CD14-positive monocyte (primary cell): ENCODE measurements at regions not wholly inside any gene's neighbourhood (a gene's known extent, or its start where the extent isn't known, plus 50 kb on each side); places are given as distances from the start of the nearest gene placed in this dataset.

Experiments used
- DNase-seq, 3 donors: peaks; one replicate each; pipeline ENCODE4 v3.0.0-alpha.2; 2011 to 2022
- H2AFZ ChIP-seq: 2 replicates; pipeline ENCODE4 v1.6.0; 2012; ENCODE audit warnings: mild to moderate bottlenecking, low read depth, low read length, inconsistent platforms; ENCODE audit not compliant: insufficient read depth, poor library complexity, severe bottlenecking
- H3K27ac ChIP-seq, 2 donors: 1 replicate in 1 of 2; 2 replicates in 1 of 2; pipeline ENCODE4 v1.5.1; 2012 to 2013; ENCODE audit warnings: low read length in 2 of 2, control low read depth in 1 of 2, inconsistent platforms in 1 of 2, low read depth in 1 of 2, mild to moderate bottlenecking in 1 of 2
- H3K27me3 ChIP-seq, 2 donors: one replicate each; pipeline versions ENCODE4 v1.6.0 to v1.6.1; 2011 to 2013; ENCODE audit warnings: low read length in 2 of 2; ENCODE audit not compliant: control insufficient read depth in 2 of 2, insufficient read depth in 2 of 2
- H3K36me3 ChIP-seq, 2 donors: replicated peaks in 1 of 2; 1 replicate in 1 of 2; 2 replicates in 1 of 2; pipeline versions ENCODE4 v1.5.1 to v1.6.1; 2012 to 2013; ENCODE audit warnings: low read length in 2 of 2, control low read depth in 1 of 2, inconsistent platforms in 1 of 2, mild to moderate bottlenecking in 1 of 2; ENCODE audit not compliant: insufficient read depth in 2 of 2, control insufficient read depth in 1 of 2
- H3K4me1 ChIP-seq, 2 donors: 1 replicate in 1 of 2; 2 replicates in 1 of 2; pipeline versions ENCODE4 v1.5.1 to v1.6.1; 2012 to 2013; ENCODE audit warnings: low read length in 2 of 2, control low read depth in 1 of 2, inconsistent platforms in 1 of 2, mild to moderate bottlenecking in 1 of 2, moderate library complexity in 1 of 2; ENCODE audit not compliant: insufficient read depth in 2 of 2, control insufficient read depth in 1 of 2
- H3K4me2 ChIP-seq: replicated peaks from 2 replicates; pipeline ENCODE3; 2012; ENCODE audit warnings: low read length, moderate library complexity, mild to moderate bottlenecking; ENCODE audit not compliant: poor library complexity, severe bottlenecking; ENCODE audit errors: extremely low read depth
- H3K4me3 ChIP-seq, 3 experiments: fragments of 200-600 bp in 1 of 3; sonication (generic) in 1 of 3; replicated peaks in 1 of 3; 1 replicate in 2 of 3; 2 replicates in 1 of 3; pipeline ENCODE4 v1.5.1; 2011 to 2013; ENCODE audit warnings: low read length in 3 of 3, mild to moderate bottlenecking in 3 of 3, control low read depth in 2 of 3, low read depth in 2 of 3, inconsistent platforms in 1 of 3, moderate library complexity in 1 of 3
- H3K79me2 ChIP-seq: 2 replicates; pipeline ENCODE4 v1.6.0; 2012; ENCODE audit warnings: mild to moderate bottlenecking, control low read depth, inconsistent platforms, low read length, moderate library complexity; ENCODE audit not compliant: insufficient read depth
- H3K9ac ChIP-seq: 2 replicates; pipeline ENCODE4 v1.6.0; 2017; ENCODE audit warnings: low read length, mild to moderate bottlenecking; ENCODE audit not compliant: insufficient read depth, poor library complexity, severe bottlenecking
- H3K9me3 ChIP-seq, 2 donors: replicated peaks in 1 of 2; 1 replicate in 1 of 2; 2 replicates in 1 of 2; pipeline versions ENCODE4 v1.5.1 to v1.6.1; 2012 to 2013; ENCODE audit warnings: low read length in 2 of 2, control low read depth in 1 of 2; ENCODE audit not compliant: control insufficient read depth in 1 of 2, insufficient read depth in 1 of 2
- H4K20me1 ChIP-seq: 2 replicates; pipeline ENCODE4 v1.6.0; 2012; ENCODE audit warnings: mild to moderate bottlenecking, low read length, control low read depth, moderate library complexity; ENCODE audit not compliant: insufficient read depth
- H3K27ac Mint-ChIP-seq, 7 donors: one replicate each; pipeline ENCODE4 v1.8.0; 2020; ENCODE audit warnings: mild to moderate bottlenecking in 7 of 7, mixed read lengths in 7 of 7, moderate library complexity in 6 of 7, inconsistent platforms in 2 of 7
- H3K27me3 Mint-ChIP-seq, 3 donors: one replicate each; pipeline ENCODE4 v1.8.0; 2021 to 2022; ENCODE audit warnings: low read depth in 3 of 3, mild to moderate bottlenecking in 3 of 3, mixed read lengths in 3 of 3, moderate library complexity in 3 of 3, inconsistent platforms in 1 of 3
- H3K36me3 Mint-ChIP-seq, 2 donors: one replicate each; pipeline ENCODE4 v1.8.0; 2020; ENCODE audit warnings: mixed read lengths in 2 of 2, inconsistent platforms in 1 of 2, mild to moderate bottlenecking in 1 of 2
- H3K4me1 Mint-ChIP-seq: one replicate; pipeline ENCODE4 v1.8.0; 2020; ENCODE audit warnings: mild to moderate bottlenecking, mixed read lengths
- H3K4me3 Mint-ChIP-seq, 2 donors: one replicate each; pipeline ENCODE4 v1.8.0; 2020; ENCODE audit warnings: mild to moderate bottlenecking in 2 of 2, mixed read lengths in 2 of 2, moderate library complexity in 1 of 2
- H3K9me3 Mint-ChIP-seq, 7 donors: one replicate each; pipeline ENCODE4 v1.8.0; 2020 to 2022; ENCODE audit warnings: mixed read lengths in 7 of 7, mild to moderate bottlenecking in 6 of 7, moderate library complexity in 6 of 7, inconsistent platforms in 2 of 7
- CTCF ChIP-seq: fragments of 200-600 bp; IDR thresholded peaks from one replicate; pipeline ENCODE4 v1.8.0; 2022; ENCODE audit warnings: antibody characterized with exemption, mild to moderate bottlenecking
- WGBS: methylation state at CpG from one replicate; pipeline ENCODE4 v1.1.5; 2013; ENCODE audit warnings: missing lambda C conversion rate; ENCODE audit not compliant: insufficient coverage; 5-methylcytosine and 5-hydroxymethylcytosine counted together
- intact Hi-C, 2 donors: fragments of 100-400 bp; cut with micrococcal nuclease; formaldehyde crosslinking; loops; one replicate each; pipeline versions ENCODE4 v1.15.0 to v1.15.1; 2023

- H3K27ac ChIP-seq: no peak overlapping the region
- peaks cover 16 to 49% (median 21%) of the 10 kb centered on the region in 7 donors for H3K9me3 Mint-ChIP-seq
- no peaks in the 10 kb centered on the region for H3K36me3 Mint-ChIP-seq
- H3K4me1 ChIP-seq: no peaks in the 10 kb centered on the region
- intact Hi-C loops: no loop called here
- TF ChIP-seq CTCF: no peak
- H3K4me2 ChIP-seq: no peak overlapping the region
- H3K4me3 Mint-ChIP-seq: no peak overlapping the region
- peaks cover 0 to 2% (median 2%) of the 10 kb centered on the region in 3 donors for H3K27me3 Mint-ChIP-seq
- no peaks in the 10 kb centered on the region for H3K27me3 ChIP-seq
- no peak overlapping the region for H3K9ac ChIP-seq
- no peak overlapping the region for H3K4me3 ChIP-seq
- no peaks in the 10 kb centered on the region for H3K4me1 Mint-ChIP-seq
- no peaks in the 10 kb centered on the region for H3K36me3 ChIP-seq
- DNase-seq: no peak
- no peak overlapping the region for H3K27ac Mint-ChIP-seq
- H4K20me1 ChIP-seq: no peaks in the 10 kb centered on the region
- H2AFZ ChIP-seq: no peak overlapping the region
- peaks cover 5 to 27% of the 10 kb centered on the region in 2 donors for H3K9me3 ChIP-seq
- no peaks in the 10 kb centered on the region for H3K79me2 ChIP-seq
These were observed 243.9 kb downstream of the TLE1 start for GRCh38 chr9:81445331-81445921.

GRCh38 chr9:81431641-81432040 is 257.7 kb downstream of the TLE1 start:
- H3K9me3 Mint-ChIP-seq: peaks cover 20 to 41% (median 36%) of the 10 kb centered on the region in 7 donors
- H3K4me3 Mint-ChIP-seq: no peak overlapping the region
- Histone ChIP-seq H3K9ac (no peak overlapping the region), H3K4me3 (no peak overlapping the region), H3K27me3 (no peaks in the 10 kb centered on the region), H3K27ac (no peak overlapping the region), H3K4me1 (no peaks in the 10 kb centered on the region), H4K20me1 (no peaks in the 10 kb centered on the region), H3K4me2 (no peak overlapping the region), H3K9me3 (peaks cover 21 to 28% of the 10 kb centered on the region in 2 donors), H3K36me3 (no peaks in the 10 kb centered on the region), H3K79me2 (no peaks in the 10 kb centered on the region), H2AFZ (no peak overlapping the region)
- 100% methylated on average over 1 of the region's 4 CpGs for WGBS
- intact Hi-C loops: no loop called here
- H3K4me1 Mint-ChIP-seq: no peaks in the 10 kb centered on the region
- no peak for DNase-seq
- TF ChIP-seq CTCF: no peak
- H3K27ac Mint-ChIP-seq: no peak overlapping the region
- no peaks in the 10 kb centered on the region for H3K27me3 Mint-ChIP-seq
- no peaks in the 10 kb centered on the region for H3K36me3 Mint-ChIP-seq
